HG03439 (cell line): ENCODE measurements at regions not wholly inside any gene's neighbourhood (a gene's known extent, or its start where the extent isn't known, plus 50 kb on each side); places are given as distances from the start of the nearest gene placed in this dataset.
A peak's percentile ranks its signal among the peaks of the same experiment; 100 is the strongest.
"Not testable (repeated sequence)": the region's sequence is repeated elsewhere in the genome, so short reads cannot be mapped to it uniquely, and the experiment has no call there.

Experiments used
- ATAC-seq: cut with Tn5 transposase; IDR thresholded peaks from one replicate; pipeline ENCODE4 v1.9.1; 2021; ENCODE audit warnings: mild to moderate bottlenecking, moderate library complexity; ENCODE audit not compliant: unreplicated experiment

DNA sequence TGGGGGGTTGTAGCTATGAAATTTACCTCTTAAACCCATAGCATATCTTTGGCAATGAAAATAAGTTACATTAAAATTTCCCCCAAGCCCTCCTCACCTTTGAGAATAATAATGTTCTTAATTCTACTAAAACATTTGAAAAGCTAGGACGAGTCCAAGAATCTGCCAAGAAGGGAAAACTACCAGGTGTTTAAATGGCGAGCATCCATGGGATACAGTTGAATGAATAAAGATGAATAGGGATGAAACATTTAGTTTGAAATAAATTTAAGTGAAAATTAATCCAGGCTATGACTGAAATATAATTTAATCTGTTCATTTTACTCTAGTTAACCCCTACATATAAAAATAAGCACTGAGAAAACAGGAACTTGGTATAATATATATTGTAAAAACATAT is 536.7 kb downstream of the FLRT2 start:
- ATAC-seq: no peak

DNA sequence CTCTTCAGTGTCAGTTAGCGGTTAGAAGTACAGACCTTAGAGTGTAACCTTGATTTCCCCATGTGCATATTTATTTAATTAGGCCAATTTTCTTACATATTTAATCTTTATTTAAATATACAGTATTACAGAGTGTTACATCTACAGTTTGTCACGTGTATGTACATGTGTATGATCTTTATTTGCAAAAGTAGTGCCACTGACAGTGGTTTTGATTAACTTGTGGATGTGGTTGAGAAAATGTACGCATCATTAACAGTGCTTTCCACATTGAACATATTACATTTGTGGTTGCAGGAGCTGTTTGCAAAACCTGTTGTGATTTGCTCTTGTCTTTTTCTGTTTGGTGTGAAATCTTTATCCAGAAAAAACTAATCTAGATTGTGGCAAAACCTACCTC is 535.5 kb downstream of the FLRT2 start:
- ATAC-seq: no peak

DNA sequence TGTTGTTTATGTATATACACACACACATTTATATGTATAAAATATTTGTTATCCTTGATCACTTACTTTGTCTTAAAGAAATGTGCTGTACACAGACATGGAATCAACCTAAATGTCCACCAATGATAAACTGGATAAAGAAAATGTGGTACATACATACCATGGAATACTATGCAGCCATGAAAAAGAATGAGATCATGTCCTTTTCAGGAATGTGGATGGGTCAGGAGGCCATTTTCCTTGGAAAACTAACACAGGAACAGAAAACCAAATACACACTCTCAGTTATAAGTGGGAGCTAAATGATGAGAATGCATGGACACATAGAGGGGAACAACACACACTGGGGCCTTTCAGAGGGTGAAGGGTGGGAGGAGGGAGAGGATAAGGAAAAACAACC is 534.7 kb downstream of the FLRT2 start:
- not testable (repeated sequence) for ATAC-seq

DNA sequence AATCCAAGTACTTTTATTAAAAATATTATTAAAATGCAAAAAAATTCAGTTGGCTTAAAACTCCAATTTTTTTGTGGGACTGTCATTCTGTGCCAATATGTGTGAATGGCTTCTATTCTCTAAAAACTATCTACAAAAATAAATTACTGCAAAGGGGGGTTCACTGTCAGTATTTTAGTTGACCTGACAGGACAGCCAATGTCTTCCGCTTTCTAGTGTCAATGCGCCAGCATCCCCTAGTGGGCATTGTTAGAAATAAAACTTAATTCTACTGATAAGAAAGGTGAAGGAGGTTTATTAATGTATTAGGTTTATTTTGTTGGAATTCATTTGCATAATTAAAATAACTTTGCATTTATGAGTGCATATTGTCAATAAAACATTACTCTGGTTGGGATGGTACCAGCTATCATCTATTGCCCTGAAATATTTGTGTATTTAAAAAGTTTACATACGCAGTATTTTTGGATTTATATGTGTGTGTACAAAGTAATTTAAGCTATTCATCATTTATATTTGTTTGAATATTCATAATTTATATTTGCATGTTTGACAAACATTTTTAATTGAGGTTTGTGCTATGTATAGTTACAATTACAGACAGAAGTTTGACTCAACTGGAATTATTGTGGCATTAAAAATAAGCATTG is 527.2 kb downstream of the FLRT2 start:
- ATAC-seq: no peak

DNA sequence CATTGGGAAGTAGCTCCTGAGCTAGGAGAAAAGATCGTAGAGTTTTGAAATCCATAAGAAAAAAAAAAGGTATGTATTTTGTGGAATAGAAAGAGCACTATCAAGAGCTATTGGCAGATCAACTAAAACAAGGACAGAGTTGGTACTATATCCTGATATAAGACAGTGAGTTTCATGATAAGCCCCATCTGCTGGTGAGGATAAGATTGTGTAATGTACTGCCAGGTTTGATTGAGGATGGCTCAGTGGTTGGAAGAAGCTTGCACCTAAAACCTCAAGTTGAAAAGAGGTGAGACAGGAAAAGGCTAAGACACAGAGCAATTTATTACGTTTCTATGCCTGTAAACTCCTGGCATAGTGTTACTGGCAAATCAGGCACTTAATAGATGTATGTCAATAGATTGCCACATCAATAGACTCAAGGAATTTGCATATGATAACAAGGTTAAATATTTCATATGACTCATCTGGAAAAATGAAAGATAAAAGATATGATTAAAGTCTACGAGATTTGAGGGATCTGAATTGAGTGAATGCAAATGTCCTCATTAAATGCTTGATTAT is 525.6 kb downstream of the FLRT2 start:
- no peak for ATAC-seq

DNA sequence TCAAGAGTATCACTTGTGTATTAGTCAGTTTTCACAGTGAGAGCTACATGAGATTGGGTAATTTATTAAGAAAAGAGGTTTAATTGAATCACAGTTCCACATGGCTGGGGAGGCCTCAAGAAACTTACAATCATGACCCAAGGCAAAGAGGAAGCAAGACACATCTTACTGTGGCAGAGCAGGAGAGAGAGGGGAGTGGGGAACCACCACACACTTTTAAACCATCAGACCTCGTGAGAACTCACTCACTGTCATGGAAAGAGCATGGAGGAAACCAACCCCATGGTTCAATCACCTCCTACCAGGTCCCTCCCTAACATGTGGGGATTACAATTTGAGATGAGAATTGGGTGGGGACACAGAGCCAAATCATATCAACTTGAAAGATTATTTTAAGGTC is 522.9 kb downstream of the FLRT2 start:
- no peak for ATAC-seq

DNA sequence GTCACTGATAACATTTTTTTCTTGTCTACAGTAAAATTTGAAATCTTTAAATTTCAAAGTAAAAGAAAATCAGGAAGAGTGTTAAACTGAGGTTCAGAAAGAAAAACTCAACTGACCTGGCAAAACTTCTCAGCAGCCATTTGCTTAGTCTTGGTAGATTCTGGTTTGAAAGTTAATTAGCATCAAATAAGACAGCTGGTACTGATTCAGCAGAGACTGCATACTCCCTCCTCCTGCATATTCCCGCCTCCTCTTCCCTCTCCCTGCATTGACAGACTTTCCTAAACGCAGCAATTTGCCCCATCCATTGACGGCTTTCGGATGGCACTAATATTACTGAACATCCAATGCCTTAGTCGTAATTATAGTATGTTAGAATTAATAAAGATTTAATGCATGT is 520.8 kb downstream of the FLRT2 start:
- ATAC-seq: no peak

DNA sequence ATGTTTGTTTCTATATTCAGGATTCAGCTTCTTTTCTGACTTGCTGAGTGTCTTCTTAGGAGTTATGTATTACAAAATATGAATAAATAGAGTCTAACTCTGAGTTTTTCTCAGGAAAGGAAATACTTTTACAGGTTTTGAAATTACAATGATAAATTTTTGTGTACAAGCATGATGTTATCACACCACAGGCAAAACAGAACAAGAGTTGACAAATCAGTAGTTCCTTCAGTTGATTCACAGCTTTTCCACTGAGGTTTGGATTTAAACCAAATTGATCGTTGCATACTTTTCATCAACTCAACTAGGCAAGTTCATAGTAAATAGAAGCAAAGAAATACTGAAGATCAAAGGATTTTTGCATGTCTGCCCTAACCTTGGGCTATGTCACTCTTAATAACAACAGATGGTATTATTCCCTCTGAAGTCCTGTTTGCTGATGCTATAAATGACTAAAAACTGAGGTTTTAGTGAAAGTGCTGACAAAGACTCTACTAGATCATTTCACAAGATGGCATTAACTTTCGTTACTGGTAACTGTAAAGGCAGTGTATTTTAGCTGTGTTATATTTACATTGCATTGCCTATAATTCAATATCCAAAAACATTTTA is 520.2 kb downstream of the FLRT2 start:
- ATAC-seq: no peak

DNA sequence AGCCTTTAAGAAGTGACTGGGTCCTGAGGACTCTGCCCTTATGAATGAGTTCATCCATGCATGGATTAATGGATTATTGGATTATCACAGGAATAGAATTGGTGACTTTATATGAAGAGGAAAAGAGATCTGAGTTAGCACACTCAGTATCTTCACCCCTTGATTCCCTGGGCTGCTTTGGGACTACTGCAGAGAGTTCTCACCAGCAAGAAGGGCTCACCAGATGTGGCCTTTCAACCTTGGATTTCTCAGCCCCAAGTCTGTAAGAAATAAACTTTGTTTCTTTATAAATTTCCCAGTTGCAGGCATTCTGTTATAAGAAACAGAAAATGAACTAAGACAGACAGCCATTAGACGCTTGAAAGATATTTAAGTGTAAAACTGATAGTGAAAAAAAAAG is 509.2 kb downstream of the FLRT2 start:
- ATAC-seq: no peak

DNA sequence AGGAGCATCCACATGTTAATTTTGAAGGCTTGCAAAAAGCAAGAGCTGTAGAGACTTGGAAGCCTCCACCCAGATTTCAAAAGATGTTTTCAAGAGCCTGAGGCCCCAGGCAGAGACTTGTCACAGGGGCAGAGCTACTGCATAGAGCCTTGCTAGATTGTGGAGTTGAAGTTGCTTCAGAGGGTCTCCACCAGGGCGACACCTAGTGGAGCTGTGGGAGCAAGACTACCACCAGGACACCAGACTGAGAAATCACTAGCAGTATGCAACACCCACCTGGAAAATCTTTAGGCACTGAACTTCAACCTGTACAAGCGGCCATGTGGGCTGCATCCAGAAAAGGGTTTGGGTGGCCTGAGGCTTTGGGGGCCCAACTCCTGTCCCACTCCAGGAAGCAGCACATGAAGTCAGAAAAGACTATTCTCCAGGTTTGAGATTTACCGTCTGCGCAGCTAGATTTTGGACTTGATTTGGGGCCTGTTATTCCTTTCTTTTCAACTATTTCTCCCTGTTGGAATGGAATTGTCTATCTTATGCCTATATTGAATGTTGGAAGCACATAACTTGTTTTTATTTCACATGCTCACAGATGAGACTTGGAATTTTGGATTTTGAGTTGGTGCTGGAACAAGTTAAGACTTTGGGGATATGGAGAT is 508.6 kb downstream of the FLRT2 start:
- ATAC-seq: peak; percentile 59

DNA sequence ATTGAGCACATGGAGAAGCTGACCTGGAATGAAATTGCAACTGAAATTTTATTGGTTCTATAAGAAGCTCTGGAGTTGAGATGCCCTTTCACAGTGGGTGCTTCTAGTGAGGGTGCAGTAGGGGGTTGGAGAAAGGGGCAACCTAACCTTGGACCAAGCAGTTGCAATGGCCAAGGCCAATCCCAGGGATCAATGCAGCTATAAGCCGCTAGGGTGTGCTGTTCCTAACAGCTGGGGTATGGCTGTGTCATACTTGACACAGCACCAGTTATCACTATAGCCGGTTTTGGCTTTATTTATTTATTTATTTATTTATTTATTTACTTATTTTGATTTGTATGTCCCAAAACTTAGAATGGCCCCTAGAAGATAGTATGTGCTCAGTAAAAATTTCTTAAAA is 505.9 kb downstream of the FLRT2 start:
- peak; percentile 74 for ATAC-seq

DNA sequence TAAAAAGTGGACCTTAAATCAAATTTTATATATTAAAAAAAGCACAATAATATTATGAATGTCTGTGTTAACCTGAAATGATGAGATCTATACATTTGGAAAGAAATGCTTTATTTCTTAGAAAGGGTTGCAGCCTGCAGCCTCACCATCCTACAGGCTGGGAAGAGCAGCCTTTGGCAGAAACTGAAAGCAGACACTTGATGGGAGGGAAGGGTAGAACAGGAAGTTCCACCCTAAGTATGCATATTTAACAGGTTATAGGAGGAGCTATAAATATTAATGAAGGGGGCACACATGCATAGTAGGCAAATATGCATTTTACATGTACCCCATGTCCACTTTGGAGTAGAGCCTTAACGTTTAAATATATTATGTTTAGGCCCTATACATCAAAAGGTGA is 498.0 kb downstream of the FLRT2 start:
- ATAC-seq: no peak

DNA sequence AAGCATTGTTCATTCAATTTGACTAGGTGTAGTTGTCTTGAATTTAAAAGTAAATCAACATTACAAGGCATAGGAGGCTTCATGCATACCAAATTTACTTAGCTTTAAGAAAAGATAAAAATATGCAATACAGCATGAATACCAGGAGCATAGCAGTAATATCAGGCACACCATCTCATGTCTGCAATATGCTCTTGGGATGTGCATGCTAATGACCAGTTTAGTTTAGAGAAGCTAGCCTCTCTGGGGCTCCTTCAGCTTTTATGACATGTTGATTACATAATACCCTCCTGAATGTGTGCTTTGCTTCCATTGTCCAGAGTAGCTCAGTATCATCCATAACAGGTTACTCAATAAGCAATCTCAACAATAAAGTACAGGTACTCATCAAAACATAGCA is 497.2 kb downstream of the FLRT2 start:
- no peak for ATAC-seq

DNA sequence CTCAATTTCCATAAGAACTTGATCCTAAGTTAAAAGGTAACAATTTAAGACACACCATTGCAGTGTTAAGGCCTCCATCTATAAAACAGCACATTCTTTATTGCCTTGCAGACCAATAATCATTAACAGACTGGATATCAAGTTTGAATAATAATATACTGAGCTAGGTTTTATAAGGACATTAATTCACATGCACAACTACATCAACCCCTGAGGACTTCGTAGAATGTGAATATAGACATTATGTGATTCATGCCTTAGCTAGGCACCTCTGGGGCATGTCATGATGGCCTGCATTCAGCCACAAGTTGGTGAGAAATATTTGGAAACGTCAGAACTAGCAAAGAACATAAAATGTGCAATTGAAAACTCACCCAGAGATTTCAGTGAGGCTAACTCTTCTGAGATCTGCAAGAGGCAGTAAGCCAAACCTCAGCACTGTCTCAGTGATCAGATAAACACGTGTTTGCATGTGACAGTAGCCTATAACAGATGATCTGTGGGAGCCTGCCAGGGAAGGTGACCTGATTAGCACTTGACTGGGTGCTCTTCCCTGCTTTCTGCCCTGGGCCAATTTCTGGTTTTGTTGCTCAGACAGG is 492.2 kb downstream of the FLRT2 start:
- ATAC-seq: no peak

DNA sequence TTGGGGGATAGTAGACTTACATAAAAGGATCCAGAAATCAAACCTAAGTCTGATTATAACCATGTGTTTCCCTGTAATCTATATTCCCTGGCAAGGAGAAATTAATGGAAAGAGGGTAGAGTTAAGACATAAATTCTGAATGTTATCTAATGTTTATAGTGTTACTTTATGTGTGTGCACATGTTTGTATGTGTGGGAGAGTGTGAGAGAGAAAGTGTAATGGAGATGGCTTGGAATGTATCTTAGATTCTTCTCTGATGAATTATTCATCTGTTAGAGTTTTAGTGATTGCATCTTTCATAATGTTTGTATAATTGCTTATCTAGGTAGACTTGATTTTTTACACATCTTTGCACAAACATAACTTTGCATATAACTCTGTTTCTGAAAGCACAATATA is 490.9 kb downstream of the FLRT2 start:
- no peak for ATAC-seq

DNA sequence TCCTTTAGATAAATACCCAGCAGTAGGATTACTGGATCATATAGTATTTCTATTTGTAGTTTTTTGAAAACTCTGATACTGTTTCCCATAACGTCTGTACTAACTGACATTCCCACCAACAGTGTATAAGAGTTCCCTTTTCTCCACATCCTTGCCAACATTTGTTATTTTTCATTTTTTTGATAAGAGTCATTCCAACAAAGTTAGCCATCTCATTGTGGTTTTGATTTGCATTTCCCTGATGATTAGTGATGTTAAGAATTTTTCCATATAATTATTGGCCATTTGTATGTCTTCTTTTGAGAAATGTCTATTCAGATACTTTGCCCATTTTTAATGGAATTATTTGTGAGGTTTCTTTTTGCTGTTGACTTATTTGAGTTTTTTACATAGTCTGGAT is 486.0 kb downstream of the FLRT2 start:
- no peak for ATAC-seq

DNA sequence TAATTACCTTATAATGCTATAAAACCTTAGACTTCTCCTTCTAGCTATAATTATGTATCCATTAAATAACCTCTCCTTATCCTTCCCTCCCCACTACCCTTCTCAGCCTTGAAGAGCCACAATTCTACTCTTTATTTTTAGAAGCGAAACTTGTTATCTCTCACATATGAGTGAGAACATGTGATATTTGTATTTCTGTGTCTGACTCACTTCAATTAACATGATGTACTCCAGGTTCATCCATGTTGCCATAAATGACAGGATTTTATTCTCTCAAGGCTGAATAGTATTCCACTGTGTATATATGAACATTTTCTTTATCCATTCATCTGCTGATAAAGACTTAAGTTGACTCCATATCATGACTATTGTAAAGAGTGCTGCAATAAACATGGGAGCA is 485.6 kb downstream of the FLRT2 start:
- no peak for ATAC-seq

DNA sequence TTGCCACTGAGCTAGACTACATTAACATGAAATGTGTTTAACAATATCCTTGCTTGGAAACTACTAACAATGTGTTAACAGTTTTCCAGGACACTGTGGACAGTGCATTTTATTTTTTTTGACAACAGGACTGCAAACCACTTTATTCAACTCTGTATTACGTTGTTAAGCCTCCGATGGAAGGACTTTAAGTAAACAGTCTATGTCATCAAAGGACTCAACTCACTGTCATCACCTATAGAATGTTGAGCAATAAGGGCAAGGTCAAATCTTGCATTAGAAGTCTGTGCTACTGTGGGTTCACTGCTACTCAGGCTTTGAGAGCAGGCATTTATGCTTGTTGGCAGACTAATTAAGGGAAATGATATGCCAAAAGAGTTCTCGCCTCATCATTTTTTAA is 483.7 kb downstream of the FLRT2 start:
- ATAC-seq: no peak

DNA sequence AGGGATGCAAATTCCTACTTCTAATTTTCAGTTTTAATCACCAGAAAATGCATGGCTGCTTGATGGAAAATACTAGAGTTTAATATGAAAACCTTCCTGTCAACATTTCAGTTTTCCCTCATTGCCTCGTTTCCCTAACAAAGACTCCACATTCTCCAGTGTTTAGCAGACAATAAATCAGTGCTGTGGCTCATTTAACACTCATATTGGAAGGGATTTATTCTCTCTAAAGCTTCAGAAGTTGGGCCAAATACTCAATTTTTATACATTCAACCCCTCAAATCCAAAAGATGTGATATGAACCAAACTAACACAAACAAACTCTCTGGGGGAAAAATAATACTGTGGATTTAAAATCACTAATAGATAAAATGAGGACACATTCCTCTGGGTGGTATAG is 482.5 kb downstream of the FLRT2 start:
- ATAC-seq: no peak

DNA sequence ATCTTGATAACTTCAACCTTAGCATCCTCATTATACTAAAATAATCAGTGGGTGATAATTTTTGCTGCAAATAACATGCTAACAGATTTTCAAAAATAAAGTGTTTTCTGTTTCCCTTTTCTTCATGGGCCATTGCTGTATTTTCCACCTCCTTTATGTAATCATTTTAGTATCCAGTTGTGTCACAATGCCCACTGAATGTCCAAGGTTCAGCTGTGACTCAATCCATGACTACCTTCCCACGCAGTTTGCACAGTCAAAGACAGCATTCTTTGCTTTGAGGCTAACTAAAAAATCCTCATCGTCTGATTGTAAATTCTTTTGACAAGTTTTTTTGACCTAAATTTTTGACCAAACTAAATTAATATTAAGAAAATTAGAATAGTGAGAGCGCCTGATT is 474.1 kb downstream of the FLRT2 start:
- no peak for ATAC-seq

DNA sequence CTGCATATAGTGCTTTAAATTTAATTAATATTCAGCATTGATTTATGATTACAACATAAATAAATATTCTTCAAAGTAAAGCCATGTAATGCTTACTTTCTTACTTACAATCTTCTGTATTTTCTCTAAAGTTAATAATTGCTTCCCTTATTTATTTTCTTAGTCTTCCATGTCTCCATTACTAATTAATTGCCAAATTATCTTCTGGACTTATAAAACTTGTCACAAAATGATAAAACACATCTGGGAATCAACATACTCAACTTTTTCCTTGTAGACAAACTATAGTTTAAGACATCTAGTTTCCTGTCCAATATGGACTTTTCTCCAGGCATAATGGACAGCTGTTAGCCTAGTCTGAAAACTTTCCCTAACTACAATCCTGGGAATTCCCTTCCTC is 466.6 kb downstream of the FLRT2 start:
- no peak for ATAC-seq

DNA sequence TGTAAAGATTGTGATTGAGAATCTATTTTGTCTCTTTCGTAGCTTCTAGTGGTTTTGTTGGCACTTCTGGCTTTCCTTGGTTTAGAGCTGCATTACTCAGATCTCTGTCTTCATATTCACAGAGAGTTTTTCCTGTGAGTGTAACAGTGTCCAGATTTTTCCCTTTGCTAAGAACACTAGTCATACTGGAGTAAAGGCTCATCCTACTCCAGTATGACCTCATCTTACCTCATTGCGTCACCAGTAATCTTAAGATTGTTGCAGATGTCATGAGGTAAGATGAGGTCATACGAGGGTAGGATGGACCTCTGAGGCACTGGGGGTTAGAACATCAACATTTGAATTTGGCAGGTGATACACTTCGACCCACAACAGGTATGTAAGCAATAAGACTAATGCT is 461.2 kb downstream of the FLRT2 start:
- ATAC-seq: no peak
